ENCODE measurements at regions not wholly inside any gene's neighbourhood (a gene's known extent, or its start where the extent isn't known, plus 50 kb on each side); places are given as distances from the start of the nearest gene placed in this dataset.
"Not testable (repeated sequence)": the region's sequence is repeated elsewhere in the genome, so short reads cannot be mapped to it uniquely, and the experiment has no call there.

- no peak for DNase-seq (ENCODE audit: insufficient read length, low spot score)
Measured at GRCh38 chr4:19025031-19025430, 1003.5 kb upstream of the LCORL start.

GRCh38 chr4:19024047-19024446, 1002.5 kb upstream of the LCORL start:
- no peak for FAIRE-seq
- DNase-seq (ENCODE audit: insufficient read length, low spot score) = no peak

More at GRCh38 chr4:19025031-19025430, 1003.5 kb upstream of the LCORL start:
- FAIRE-seq = no peak

- no peak for FAIRE-seq
- DNase-seq (ENCODE audit: insufficient read length, low spot score) = no peak
Measured at GRCh38 chr4:19021617-19022016, 1000.1 kb upstream of the LCORL start.

- FAIRE-seq; DNase-seq (ENCODE audit: insufficient read length, low spot score): not testable (repeated sequence)
Measured at GRCh38 chr4:19016550-19016949, 995.0 kb upstream of the LCORL start.

- FAIRE-seq = no peak
- no peak for DNase-seq (ENCODE audit: insufficient read length, low spot score)
Measured at GRCh38 chr4:19014594-19014993, 993.0 kb upstream of the LCORL start.

- FAIRE-seq (no peak), DNase-seq (ENCODE audit: insufficient read length, low spot score) (no peak)
Measured at GRCh38 chr4:19010761-19011160, 989.2 kb upstream of the LCORL start.

GRCh38 chr4:19009881-19010280, 988.3 kb upstream of the LCORL start:
- FAIRE-seq = no peak
- no peak for DNase-seq (ENCODE audit: insufficient read length, low spot score)

GRCh38 chr4:19005211-19005610, 983.7 kb upstream of the LCORL start:
- FAIRE-seq = no peak
- DNase-seq (ENCODE audit: insufficient read length, low spot score) = no peak

- FAIRE-seq = no peak
- no peak for DNase-seq (ENCODE audit: insufficient read length, low spot score)
Measured at GRCh38 chr4:19002170-19002569, 980.6 kb upstream of the LCORL start.

- no peak for FAIRE-seq
- no peak for DNase-seq (ENCODE audit: insufficient read length, low spot score)
Measured at GRCh38 chr4:18999595-18999994, 978.0 kb upstream of the LCORL start.

- no peak for DNase-seq (ENCODE audit: insufficient read length, low spot score)
- no peak for FAIRE-seq
Measured at GRCh38 chr4:18981234-18981615, 959.7 kb upstream of the LCORL start.

- DNase-seq (ENCODE audit: insufficient read length, low spot score) (no peak), FAIRE-seq (no peak)
Measured at GRCh38 chr4:18980516-18981233, 959.1 kb upstream of the LCORL start.

GRCh38 chr4:18976884-18977283, 955.3 kb upstream of the LCORL start:
- DNase-seq (ENCODE audit: insufficient read length, low spot score) = no peak
- no peak for FAIRE-seq

- no peak for DNase-seq (ENCODE audit: insufficient read length, low spot score)
- no peak for FAIRE-seq
Measured at GRCh38 chr4:18975916-18976808, 954.6 kb upstream of the LCORL start.

- no peak for FAIRE-seq
- no peak for DNase-seq (ENCODE audit: insufficient read length, low spot score)
Measured at GRCh38 chr4:18973296-18973695, 951.7 kb upstream of the LCORL start.

- no peak for FAIRE-seq
- DNase-seq (ENCODE audit: insufficient read length, low spot score) = no peak
Measured at GRCh38 chr4:18961879-18962278, 940.3 kb upstream of the LCORL start.

- DNase-seq (ENCODE audit: insufficient read length, low spot score) (no peak), FAIRE-seq (no peak)
Measured at GRCh38 chr4:18961266-18961665, 939.7 kb upstream of the LCORL start.

- DNase-seq (ENCODE audit: insufficient read length, low spot score) (no peak), FAIRE-seq (no peak)
Measured at GRCh38 chr4:18957716-18958115, 936.2 kb upstream of the LCORL start.

GRCh38 chr4:18954538-18954937, 933.0 kb upstream of the LCORL start:
- FAIRE-seq = no peak
- no peak for DNase-seq (ENCODE audit: insufficient read length, low spot score)

GRCh38 chr4:18953613-18954012, 932.1 kb upstream of the LCORL start:
- DNase-seq (ENCODE audit: insufficient read length, low spot score) (no peak), FAIRE-seq (no peak)

- DNase-seq (ENCODE audit: insufficient read length, low spot score) (no peak), FAIRE-seq (no peak)
Measured at GRCh38 chr4:18945464-18945863, 923.9 kb upstream of the LCORL start.

- DNase-seq (ENCODE audit: insufficient read length, low spot score) (no peak), FAIRE-seq (no peak)
Measured at GRCh38 chr4:18942874-18943273, 921.3 kb upstream of the LCORL start.
